ENCODE measurements at regions not wholly inside any gene's neighbourhood (a gene's known extent, or its start where the extent isn't known, plus 50 kb on each side); places are given as distances from the start of the nearest gene placed in this dataset.

DNA sequence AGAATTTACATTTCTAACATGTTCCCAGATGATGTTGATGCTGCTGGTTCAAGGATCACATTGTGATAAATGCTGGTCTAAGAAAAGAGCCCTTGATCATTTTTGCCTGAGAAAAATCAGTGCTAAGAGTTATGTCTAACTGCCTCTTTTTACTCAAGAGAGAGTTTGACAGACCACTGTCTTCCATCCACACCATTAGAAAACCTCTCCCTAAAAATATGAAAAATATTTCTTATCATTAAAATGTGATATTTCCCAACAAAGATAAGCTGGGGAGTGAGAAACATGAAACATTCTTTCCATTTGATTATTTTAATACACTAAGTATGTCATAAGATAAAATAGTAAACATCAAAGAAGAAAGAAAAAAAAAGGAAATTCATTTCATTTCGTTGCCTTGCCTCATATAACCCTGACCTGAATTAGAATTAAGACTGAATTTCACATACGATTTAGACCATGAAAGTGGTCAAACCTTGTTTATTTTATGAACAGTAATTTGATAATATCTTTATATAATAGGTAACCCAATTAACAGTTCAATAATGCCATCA lies 471.8 kb upstream of the ARHGEF26 start:
- Mint-ChIP-seq H3K9me3 (ENCODE audit: unreplicated experiment) (peaks cover 1% of the 10 kb centered on the region), H3K27me3 (ENCODE audit: unreplicated experiment) (no peaks in the 10 kb centered on the region), H3K36me3 (ENCODE audit: unreplicated experiment) (no peaks in the 10 kb centered on the region), H3K4me1 (ENCODE audit: low read depth, unreplicated experiment) (no peaks in the 10 kb centered on the region), H3K27ac (ENCODE audit: unreplicated experiment) (no peak overlapping the region), H3K4me3 (ENCODE audit: unreplicated experiment) (no peak overlapping the region)
- TF ChIP-seq, protein P1, sequence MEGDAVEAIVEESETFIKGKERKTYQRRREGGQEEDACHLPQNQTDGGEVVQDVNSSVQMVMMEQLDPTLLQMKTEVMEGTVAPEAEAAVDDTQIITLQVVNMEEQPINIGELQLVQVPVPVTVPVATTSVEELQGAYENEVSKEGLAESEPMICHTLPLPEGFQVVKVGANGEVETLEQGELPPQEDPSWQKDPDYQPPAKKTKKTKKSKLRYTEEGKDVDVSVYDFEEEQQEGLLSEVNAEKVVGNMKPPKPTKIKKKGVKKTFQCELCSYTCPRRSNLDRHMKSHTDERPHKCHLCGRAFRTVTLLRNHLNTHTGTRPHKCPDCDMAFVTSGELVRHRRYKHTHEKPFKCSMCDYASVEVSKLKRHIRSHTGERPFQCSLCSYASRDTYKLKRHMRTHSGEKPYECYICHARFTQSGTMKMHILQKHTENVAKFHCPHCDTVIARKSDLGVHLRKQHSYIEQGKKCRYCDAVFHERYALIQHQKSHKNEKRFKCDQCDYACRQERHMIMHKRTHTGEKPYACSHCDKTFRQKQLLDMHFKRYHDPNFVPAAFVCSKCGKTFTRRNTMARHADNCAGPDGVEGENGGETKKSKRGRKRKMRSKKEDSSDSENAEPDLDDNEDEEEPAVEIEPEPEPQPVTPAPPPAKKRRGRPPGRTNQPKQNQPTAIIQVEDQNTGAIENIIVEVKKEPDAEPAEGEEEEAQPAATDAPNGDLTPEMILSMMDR (IDR thresholded peaks at IDR 0.05; ENCODE audit: partially characterized antibody, unreplicated experiment) = no peak
- no peak for DNase-seq

DNA sequence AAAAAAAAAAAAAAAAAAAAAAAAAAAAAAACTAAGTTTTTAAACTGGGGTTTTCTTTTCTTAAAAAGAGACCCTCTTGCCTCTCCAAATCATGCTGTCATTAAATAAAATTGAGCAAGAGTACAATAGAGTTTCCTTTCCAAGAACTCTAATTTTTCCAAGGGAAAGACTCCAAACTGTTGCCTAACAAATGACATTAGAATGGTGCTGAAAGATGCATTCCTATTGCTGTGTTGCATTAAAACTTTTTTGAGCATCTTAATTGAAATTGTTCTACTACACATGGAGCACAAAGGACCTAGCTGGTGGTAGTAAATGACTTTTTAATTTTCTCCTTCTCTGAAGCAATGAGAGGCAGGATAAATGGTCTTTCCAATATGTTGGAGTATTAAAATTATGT lies 469.1 kb upstream of the ARHGEF26 start:
- Mint-ChIP-seq H3K36me3 (ENCODE audit: unreplicated experiment) (no peaks in the 10 kb centered on the region), H3K4me1 (ENCODE audit: low read depth, unreplicated experiment) (no peaks in the 10 kb centered on the region), H3K27me3 (ENCODE audit: unreplicated experiment) (no peaks in the 10 kb centered on the region), H3K4me3 (ENCODE audit: unreplicated experiment) (no peak overlapping the region), H3K9me3 (ENCODE audit: unreplicated experiment) (peaks cover 1% of the 10 kb centered on the region), H3K27ac (ENCODE audit: unreplicated experiment) (no peak overlapping the region)
- TF ChIP-seq, protein P1 (IDR thresholded peaks at IDR 0.05; ENCODE audit: partially characterized antibody, unreplicated experiment) = no peak
- no peak for DNase-seq

DNA sequence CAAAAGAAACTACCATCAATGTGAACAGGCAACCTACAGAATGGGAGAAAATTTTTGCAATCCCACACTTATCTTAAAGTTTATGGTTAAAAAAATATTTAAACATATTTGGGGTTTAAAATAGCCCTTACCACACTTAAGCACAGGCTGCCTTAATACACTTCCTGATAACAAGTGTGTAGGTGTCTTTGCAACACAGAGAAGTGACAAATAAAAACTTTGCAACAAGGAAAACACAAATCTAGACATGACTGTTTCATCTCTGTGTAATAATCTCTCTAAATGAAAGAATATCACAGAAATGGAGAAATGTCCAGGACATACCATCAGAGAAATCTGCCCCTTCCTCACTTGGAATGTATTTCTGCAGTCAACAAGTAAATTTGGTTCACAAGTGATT lies 464.1 kb upstream of the ARHGEF26 start:
- Mint-ChIP-seq H3K9me3 (ENCODE audit: unreplicated experiment) (peaks cover 1% of the 10 kb centered on the region), H3K27me3 (ENCODE audit: unreplicated experiment) (no peaks in the 10 kb centered on the region), H3K27ac (ENCODE audit: unreplicated experiment) (no peak overlapping the region), H3K36me3 (ENCODE audit: unreplicated experiment) (no peaks in the 10 kb centered on the region), H3K4me3 (ENCODE audit: unreplicated experiment) (no peak overlapping the region), H3K4me1 (ENCODE audit: low read depth, unreplicated experiment) (no peaks in the 10 kb centered on the region)
- TF ChIP-seq, protein P1 (IDR thresholded peaks at IDR 0.05; ENCODE audit: partially characterized antibody, unreplicated experiment) = no peak
- no peak for DNase-seq

DNA sequence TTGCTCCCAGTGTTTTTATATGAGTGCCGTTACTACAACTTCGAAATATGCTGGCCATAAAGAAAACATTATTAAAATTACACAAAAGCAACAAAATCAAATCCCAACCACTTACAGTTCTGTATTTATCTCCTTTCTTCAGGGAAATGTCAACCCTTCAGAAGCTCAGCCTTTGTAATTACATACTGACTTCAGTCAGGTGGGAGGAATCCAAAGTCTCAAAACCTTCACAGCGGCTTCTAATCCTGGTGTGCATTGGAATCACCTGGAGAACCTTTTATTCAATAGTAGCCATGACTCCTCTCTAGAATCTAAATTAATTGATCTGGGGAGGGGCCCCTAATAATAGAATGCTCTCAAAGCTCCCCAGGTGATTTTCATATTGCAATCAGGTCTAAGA lies 463.7 kb upstream of the ARHGEF26 start:
- TF ChIP-seq, protein P1 (IDR thresholded peaks at IDR 0.05; ENCODE audit: partially characterized antibody, unreplicated experiment) = no peak
- DNase-seq = no peak
- Mint-ChIP-seq H3K36me3 (ENCODE audit: unreplicated experiment) (no peaks in the 10 kb centered on the region), H3K4me3 (ENCODE audit: unreplicated experiment) (no peak overlapping the region), H3K9me3 (ENCODE audit: unreplicated experiment) (peaks cover 1% of the 10 kb centered on the region), H3K27ac (ENCODE audit: unreplicated experiment) (no peak overlapping the region), H3K4me1 (ENCODE audit: low read depth, unreplicated experiment) (no peaks in the 10 kb centered on the region), H3K27me3 (ENCODE audit: unreplicated experiment) (no peaks in the 10 kb centered on the region)

DNA sequence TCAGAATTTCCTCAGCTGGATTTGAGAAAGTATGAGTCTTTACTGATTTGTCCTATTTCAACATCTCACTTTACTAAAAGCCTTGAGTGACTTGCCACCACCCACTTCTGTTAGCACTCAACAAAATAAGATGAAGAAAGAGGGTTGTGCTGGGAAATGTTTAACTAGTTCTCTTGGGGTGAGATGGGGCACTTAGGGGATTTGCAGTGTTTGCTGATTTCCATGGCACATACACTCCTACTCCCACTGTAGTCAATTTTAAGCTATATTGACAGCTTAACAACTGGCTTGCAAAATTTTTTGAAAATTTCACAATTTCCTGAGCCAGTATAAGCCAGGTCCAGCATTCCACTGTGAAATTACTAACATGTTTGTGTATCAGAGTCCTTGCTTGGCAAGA lies 463.1 kb upstream of the ARHGEF26 start:
- TF ChIP-seq, protein P1 (IDR thresholded peaks at IDR 0.05; ENCODE audit: partially characterized antibody, unreplicated experiment) = no peak
- H3K9me3 Mint-ChIP-seq (ENCODE audit: unreplicated experiment) = peaks cover 1% of the 10 kb centered on the region
- no peaks in the 10 kb centered on the region for H3K36me3 Mint-ChIP-seq (ENCODE audit: unreplicated experiment)

More for the DNA sequence above, 463.1 kb upstream of the ARHGEF26 start:
- H3K4me1 Mint-ChIP-seq (ENCODE audit: low read depth, unreplicated experiment) = no peaks in the 10 kb centered on the region
- no peak for DNase-seq
- H3K27ac Mint-ChIP-seq (ENCODE audit: unreplicated experiment) = no peak overlapping the region
- H3K4me3 Mint-ChIP-seq (ENCODE audit: unreplicated experiment) = no peak overlapping the region
- no peaks in the 10 kb centered on the region for H3K27me3 Mint-ChIP-seq (ENCODE audit: unreplicated experiment)
